AG04449 (cell line): ENCODE measurements at regions not wholly inside any gene's neighbourhood (a gene's known extent, or its start where the extent isn't known, plus 50 kb on each side); places are given as distances from the start of the nearest gene placed in this dataset.

Experiments
- CTCF ChIA-PET: fragments of 350-600 bp; formaldehyde crosslinking; extraction: SDS; loops from one replicate; lab custom pipeline; 2021; ENCODE audit warnings: antibody characterized with exemption; lab: Yijun Ruan, JAX
- POLR2A ChIA-PET: fragments of 400-600, 350-600 bp; formaldehyde crosslinking; extraction: SDS; loops from one replicate; lab custom pipeline; 2020; ENCODE audit warnings: antibody characterized with exemption, inconsistent platforms; lab: Yijun Ruan, JAX
- DNase-seq: peaks from one replicate; pipeline ENCODE4 v3.0.0-alpha.2; 2010; ENCODE audit warnings: low read depth, low spot score
- H3K4me3 ChIP-seq: 2 replicates; pipeline ENCODE4 v1.5.1; 2011; ENCODE audit warnings: low read depth, mild to moderate bottlenecking, control low read depth, low read length
- CTCF ChIP-seq: IDR thresholded peaks from one replicate; pipeline ENCODE4 v1.5.1; 2011; ENCODE audit warnings: mild to moderate bottlenecking, moderate library complexity, low read length, control low read depth, inconsistent platforms; ENCODE audit not compliant: insufficient read depth; ENCODE audit errors: missing control alignments

DNA sequence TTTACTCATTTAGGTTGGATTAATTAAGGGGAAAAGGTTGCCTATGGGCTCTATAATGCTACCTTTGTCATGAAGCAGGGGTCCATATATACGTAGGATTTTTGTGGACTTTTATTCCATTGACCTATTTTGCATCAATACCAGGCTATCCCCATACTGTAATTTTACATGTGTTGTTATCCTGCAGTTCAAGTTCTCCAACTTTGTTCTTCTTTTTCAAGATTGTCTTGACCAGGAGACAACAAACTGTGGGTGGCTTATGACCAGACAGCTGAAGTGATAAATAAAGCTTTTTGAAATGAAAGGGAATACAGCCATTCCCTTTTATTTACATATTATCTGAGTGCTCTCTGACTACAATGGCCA, 345.7 kb downstream of the BARHL2 start:
- no peak for TF ChIP-seq CTCF
- CTCF ChIA-PET = no interaction called here

GRCh38 chr1:90370686-90371447, 346.2 kb downstream of the BARHL2 start:
- no peak for TF ChIP-seq CTCF
- POLR2A ChIA-PET = no interaction called here
- no peak for DNase-seq
- CTCF ChIA-PET = no interaction called here
- H3K4me3 ChIP-seq = no peak overlapping the region

More for the DNA sequence above, 345.7 kb downstream of the BARHL2 start:
- no peak overlapping the region for H3K4me3 ChIP-seq
- POLR2A ChIA-PET = no interaction called here
- DNase-seq = no peak

- CTCF ChIA-PET = no interaction called here
- POLR2A ChIA-PET = no interaction called here
- no peak for TF ChIP-seq CTCF
- no peak overlapping the region for H3K4me3 ChIP-seq
- DNase-seq = no peak
These were observed 354.9 kb downstream of the BARHL2 start for GRCh38 chr1:90362163-90362562.

- no peak for TF ChIP-seq CTCF
- ChIA-PET CTCF (no interaction called here), POLR2A (no interaction called here)
- DNase-seq = no peak
- no peak overlapping the region for H3K4me3 ChIP-seq
These were observed 356.1 kb downstream of the BARHL2 start for GRCh38 chr1:90361026-90361425.

- POLR2A ChIA-PET = no interaction called here
- DNase-seq = no peak
- CTCF ChIA-PET = no interaction called here
- no peak overlapping the region for H3K4me3 ChIP-seq
- TF ChIP-seq CTCF = no peak
These were observed 357.1 kb downstream of the BARHL2 start for GRCh38 chr1:90359994-90360393.

GRCh38 chr1:90358448-90358847, 358.7 kb downstream of the BARHL2 start:
- no peak for DNase-seq

More at GRCh38 chr1:90358448-90358847, 358.7 kb downstream of the BARHL2 start:
- ChIA-PET POLR2A (no interaction called here), CTCF (no interaction called here)
- no peak for TF ChIP-seq CTCF
- H3K4me3 ChIP-seq = no peak overlapping the region
